Thyroid gland (tissue), 4 donors: ENCODE measurements at regions not wholly inside any gene's neighbourhood (a gene's known extent, or its start where the extent isn't known, plus 50 kb on each side); places are given as distances from the start of the nearest gene placed in this dataset.

Source experiments
- DNase-seq, 2 donors: peaks; one replicate each; pipeline ENCODE4 v3.0.0-alpha.2; 2019
- H3K27ac ChIP-seq, 3 donors: fragments of 200-600 bp; sonication (generic); 1 replicate in 2 of 3; 2 replicates in 1 of 3; pipeline ENCODE4 v1.5.1; 2016 to 2019; ENCODE audit warnings: mild to moderate bottlenecking in 1 of 3, moderate library complexity in 1 of 3
- H3K27me3 ChIP-seq: fragments of 200-600 bp; sonication (generic); one replicate; pipeline ENCODE4 v1.5.1; 2019
- H3K36me3 ChIP-seq, 2 donors: fragments of 200-600 bp; sonication (generic); one replicate each; pipeline ENCODE4 v1.5.1; 2016 to 2019
- H3K4me1 ChIP-seq, 2 donors: fragments of 200-600 bp; sonication (generic); one replicate each; pipeline ENCODE4 v1.5.1; 2017 to 2019
- H3K4me3 ChIP-seq, 3 donors: fragments of 200-600 bp; sonication (generic); replicated peaks in 1 of 3; 1 replicate in 2 of 3; 2 replicates in 1 of 3; pipeline ENCODE4 v1.5.1; 2016; ENCODE audit warnings: mild to moderate bottlenecking in 1 of 3
- H3K9me3 ChIP-seq: fragments of 200-600 bp; sonication (generic); one replicate; pipeline ENCODE4 v1.5.1; 2017
- POLR2A ChIP-seq, 2 donors: fragments of 450-650 bp; IDR thresholded peaks; one replicate each; pipeline ENCODE4 v1.6.1; 2017; ENCODE audit warnings: antibody characterized with exemption in 2 of 2, mild to moderate bottlenecking in 2 of 2, moderate library complexity in 1 of 2
- WGBS, 2 donors: methylation state at CpG; one replicate each; pipeline ENCODE4 v1.1.5; 2017; 5-methylcytosine and 5-hydroxymethylcytosine counted together
- intact Hi-C: fragments of 100-400 bp; cut with DNase I; formaldehyde crosslinking; loops from one replicate; pipeline ENCODE4 v1.15.1; 2023
- TF ChIP-seq, protein P1 (sequence below), 6 experiments: fragments of 200-600 bp in 3 of 6; fragments of 450-650 bp in 3 of 6; sonication (generic) in 3 of 6; IDR thresholded peaks; one replicate each; pipeline ENCODE4 v1.5.1; 2016 to 2019; ENCODE audit warnings: antibody characterized with exemption in 6 of 6, mild to moderate bottlenecking in 2 of 6, inconsistent platforms in 1 of 6, moderate library complexity in 1 of 6

DNA sequence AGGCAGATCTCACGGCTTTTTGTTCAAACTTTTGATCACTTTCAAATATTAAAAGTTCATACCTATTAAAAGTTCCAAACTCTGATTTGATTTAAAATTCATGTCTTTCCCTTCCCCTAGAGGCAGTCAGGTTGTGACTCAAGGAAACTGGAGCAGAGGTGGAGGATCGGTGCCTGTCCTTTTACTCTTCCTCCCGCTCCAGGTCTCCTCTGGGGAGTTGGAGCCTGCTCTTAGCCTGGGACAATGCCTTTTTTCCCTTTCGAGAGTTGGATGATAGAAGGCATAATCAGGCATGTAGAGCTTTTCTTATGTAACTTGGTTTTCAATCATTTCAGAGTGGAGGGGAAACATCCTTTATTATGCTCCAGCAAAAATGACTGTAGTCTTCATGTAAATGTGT, 1706.1 kb upstream of the CELF4 start:
- no peak overlapping the region for H3K27ac ChIP-seq
- WGBS, 2 donors: 73 to 82% methylated on average over 4 of the region's 4 CpGs
- no peaks in the 10 kb centered on the region for H3K4me1 ChIP-seq
- TF ChIP-seq, protein P1, sequence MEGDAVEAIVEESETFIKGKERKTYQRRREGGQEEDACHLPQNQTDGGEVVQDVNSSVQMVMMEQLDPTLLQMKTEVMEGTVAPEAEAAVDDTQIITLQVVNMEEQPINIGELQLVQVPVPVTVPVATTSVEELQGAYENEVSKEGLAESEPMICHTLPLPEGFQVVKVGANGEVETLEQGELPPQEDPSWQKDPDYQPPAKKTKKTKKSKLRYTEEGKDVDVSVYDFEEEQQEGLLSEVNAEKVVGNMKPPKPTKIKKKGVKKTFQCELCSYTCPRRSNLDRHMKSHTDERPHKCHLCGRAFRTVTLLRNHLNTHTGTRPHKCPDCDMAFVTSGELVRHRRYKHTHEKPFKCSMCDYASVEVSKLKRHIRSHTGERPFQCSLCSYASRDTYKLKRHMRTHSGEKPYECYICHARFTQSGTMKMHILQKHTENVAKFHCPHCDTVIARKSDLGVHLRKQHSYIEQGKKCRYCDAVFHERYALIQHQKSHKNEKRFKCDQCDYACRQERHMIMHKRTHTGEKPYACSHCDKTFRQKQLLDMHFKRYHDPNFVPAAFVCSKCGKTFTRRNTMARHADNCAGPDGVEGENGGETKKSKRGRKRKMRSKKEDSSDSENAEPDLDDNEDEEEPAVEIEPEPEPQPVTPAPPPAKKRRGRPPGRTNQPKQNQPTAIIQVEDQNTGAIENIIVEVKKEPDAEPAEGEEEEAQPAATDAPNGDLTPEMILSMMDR (IDR thresholded peaks at IDR 0.05): no peak
- no peak for TF ChIP-seq POLR2A (IDR thresholded peaks at IDR 0.05)
- intact Hi-C loops: no loop called here
- H3K36me3 ChIP-seq: no peaks in the 10 kb centered on the region
- no peaks in the 10 kb centered on the region for H3K9me3 ChIP-seq
- DNase-seq: no peak
- no peaks in the 10 kb centered on the region for H3K27me3 ChIP-seq
- H3K4me3 ChIP-seq: no peak overlapping the region

DNA sequence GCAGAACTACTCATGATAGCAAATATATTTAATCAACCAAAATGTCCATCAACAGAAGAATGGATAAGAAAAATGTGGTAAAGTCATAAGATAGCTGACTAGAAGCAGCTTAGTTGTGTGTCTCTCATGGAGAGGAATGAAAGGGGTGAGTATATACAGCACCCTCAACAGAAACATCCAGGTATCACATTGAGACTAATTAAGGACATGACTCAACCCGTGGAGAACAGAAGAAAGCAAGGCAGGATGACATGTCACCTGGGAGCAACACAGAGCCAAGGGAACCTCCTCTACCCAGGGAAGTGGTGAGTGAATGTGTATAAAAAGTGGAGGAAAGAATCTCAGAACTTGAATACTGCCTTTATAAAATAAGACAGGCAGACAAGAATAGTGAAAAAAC, 1695.0 kb upstream of the CELF4 start:
- DNase-seq: no peak
- Histone ChIP-seq H3K9me3 (no peaks in the 10 kb centered on the region), H3K27ac (no peak overlapping the region), H3K27me3 (no peaks in the 10 kb centered on the region), H3K36me3 (no peaks in the 10 kb centered on the region), H3K4me3 (no peak overlapping the region), H3K4me1 (no peaks in the 10 kb centered on the region)
- no peak for TF ChIP-seq POLR2A (IDR thresholded peaks at IDR 0.05)
- TF ChIP-seq, protein P1 (IDR thresholded peaks at IDR 0.05): no peak
- intact Hi-C loops: no loop called here
- 81 to 88% methylated on average over 1 of the region's 1 CpG for WGBS, 2 donors

DNA sequence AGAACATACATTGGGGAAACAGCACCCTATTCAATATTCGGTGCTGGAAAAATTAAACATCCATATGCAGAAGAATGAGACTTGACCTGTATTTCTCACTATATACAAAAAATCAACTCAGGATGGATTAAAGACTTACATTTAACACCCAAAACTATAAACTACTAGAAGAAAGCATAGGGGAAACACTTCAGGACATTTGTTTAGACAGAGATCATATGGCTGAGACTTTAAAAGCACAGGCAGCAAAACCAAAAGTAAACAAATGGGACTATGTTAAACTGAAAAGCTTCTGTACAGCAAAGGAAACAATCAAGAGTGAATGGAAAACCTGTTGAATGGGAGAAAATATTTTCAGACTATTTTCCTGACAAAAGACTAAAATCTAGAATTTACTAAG, 1694.1 kb upstream of the CELF4 start:
- WGBS, 2 donors: 93 to 100% methylated on average over 1 of the region's 1 CpG

DNA sequence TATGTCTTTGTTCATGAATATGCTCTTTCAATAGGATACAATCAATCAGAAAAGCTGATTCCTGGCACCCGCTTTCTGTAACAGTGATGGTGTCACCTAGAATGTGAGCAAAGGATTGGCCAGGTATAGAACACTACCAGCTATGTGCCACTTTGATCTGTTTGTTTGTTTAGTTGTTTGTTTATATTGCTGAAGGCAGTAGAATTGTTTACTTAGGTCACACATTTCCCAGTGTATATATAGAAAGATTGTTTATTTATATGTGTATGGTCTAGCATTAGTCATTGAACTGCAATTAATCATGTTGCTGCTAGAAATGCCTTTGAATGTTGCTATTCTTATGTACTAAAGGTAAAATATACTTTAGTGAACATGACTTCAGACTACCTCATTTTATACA, 1678.6 kb upstream of the CELF4 start:
- no peaks in the 10 kb centered on the region for H3K27me3 ChIP-seq
- TF ChIP-seq POLR2A (IDR thresholded peaks at IDR 0.05): no peak
- TF ChIP-seq, protein P1 (IDR thresholded peaks at IDR 0.05): no peak
- no peak overlapping the region for H3K27ac ChIP-seq
- DNase-seq: no peak
- H3K4me3 ChIP-seq: no peak overlapping the region
- no peaks in the 10 kb centered on the region for H3K36me3 ChIP-seq
- no peaks in the 10 kb centered on the region for H3K4me1 ChIP-seq
- WGBS, 2 donors: 96 to 100% methylated on average over 1 of the region's 1 CpG
- intact Hi-C loops: no loop called here
- H3K9me3 ChIP-seq: no peaks in the 10 kb centered on the region

More for the DNA sequence above, 1694.1 kb upstream of the CELF4 start:
- intact Hi-C loops: no loop called here
- TF ChIP-seq, protein P1 (IDR thresholded peaks at IDR 0.05): no peak
- no peak for TF ChIP-seq POLR2A (IDR thresholded peaks at IDR 0.05)
- H3K36me3 ChIP-seq: no peaks in the 10 kb centered on the region
- no peaks in the 10 kb centered on the region for H3K9me3 ChIP-seq
- H3K4me1 ChIP-seq: no peaks in the 10 kb centered on the region
- H3K4me3 ChIP-seq: no peak overlapping the region
- H3K27me3 ChIP-seq: no peaks in the 10 kb centered on the region
- no peak for DNase-seq
- H3K27ac ChIP-seq: no peak overlapping the region

DNA sequence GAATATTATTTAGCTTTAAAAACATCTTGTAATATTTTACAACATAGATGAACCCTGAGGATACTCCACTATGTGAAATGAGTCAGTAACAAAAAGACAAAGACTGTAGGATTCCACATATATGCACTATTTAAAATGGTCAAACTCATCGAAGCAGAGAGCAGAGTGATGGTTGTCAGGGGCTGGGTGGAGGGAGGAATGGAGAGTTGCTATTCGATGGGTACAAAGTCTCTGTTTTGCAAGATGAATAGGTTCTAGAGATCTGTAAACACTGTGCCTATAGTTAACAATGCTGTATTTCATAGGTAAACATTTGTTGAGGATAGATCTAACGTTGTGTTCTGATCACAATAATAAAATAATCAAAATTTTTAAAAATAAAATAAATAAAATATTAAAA, 1675.9 kb upstream of the CELF4 start:
- WGBS, 2 donors: 80 to 90% methylated on average over 3 of the region's 3 CpGs
- no peak overlapping the region for H3K27ac ChIP-seq
- H3K27me3 ChIP-seq: no peaks in the 10 kb centered on the region
- TF ChIP-seq POLR2A (IDR thresholded peaks at IDR 0.05): no peak
- TF ChIP-seq, protein P1 (IDR thresholded peaks at IDR 0.05): no peak
- no peak for DNase-seq
- H3K9me3 ChIP-seq: no peaks in the 10 kb centered on the region
- no peaks in the 10 kb centered on the region for H3K36me3 ChIP-seq
- H3K4me3 ChIP-seq: no peak overlapping the region
- intact Hi-C loops: no loop called here
- H3K4me1 ChIP-seq: no peaks in the 10 kb centered on the region
